NOMO-1 treated with dmso at 0.1 percent for 144 hours (cell line): ENCODE measurements at regions not wholly inside any gene's neighbourhood (a gene's known extent, or its start where the extent isn't known, plus 50 kb on each side); places are given as distances from the start of the nearest gene placed in this dataset.

Experiments used
- DNase-seq: peaks from one replicate; lab custom pipeline; 2025; ENCODE audit not compliant: unreplicated experiment; lab: John Stamatoyannopoulos, UW

DNA sequence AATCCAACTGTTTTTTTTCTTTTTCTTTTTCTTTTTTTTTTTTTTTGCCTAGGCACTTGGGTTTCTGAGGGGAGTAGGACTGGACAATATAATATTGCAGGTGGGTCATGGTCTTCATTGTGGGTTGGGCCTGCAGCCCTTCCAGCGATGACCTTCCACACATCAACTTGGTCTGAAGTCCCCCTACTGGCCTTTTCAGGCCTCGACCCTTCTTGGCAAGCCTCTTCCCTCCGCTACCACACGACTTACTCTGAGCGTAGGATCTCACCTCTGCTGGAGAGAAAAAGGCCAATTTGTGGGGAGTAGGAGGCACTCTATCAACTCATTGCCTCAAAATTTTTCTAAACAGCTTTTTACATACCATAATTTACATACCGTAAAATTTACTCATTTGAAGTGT lies 51.1 kb upstream of the GRIK3 start:
- no peak for DNase-seq

DNA sequence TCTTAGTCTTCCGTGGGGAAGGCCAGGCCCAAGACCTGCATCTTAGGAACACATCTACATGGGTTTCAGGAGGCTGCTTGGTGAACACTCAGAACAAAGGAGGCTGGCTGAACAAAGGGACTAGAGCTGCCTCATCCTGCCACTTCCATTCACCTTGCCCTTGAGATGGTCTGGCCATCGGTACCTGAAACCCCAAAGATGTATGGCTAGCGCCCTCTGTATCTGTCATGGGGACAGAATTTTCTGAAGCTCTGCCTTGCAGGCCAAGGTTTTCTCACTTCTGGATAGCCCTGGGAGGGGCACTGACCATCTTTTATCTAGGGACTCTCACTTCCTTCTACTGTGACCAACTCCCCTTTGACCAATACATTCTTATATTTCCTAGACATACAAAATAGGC lies 55.4 kb upstream of the GRIK3 start:
- no peak for DNase-seq

DNA sequence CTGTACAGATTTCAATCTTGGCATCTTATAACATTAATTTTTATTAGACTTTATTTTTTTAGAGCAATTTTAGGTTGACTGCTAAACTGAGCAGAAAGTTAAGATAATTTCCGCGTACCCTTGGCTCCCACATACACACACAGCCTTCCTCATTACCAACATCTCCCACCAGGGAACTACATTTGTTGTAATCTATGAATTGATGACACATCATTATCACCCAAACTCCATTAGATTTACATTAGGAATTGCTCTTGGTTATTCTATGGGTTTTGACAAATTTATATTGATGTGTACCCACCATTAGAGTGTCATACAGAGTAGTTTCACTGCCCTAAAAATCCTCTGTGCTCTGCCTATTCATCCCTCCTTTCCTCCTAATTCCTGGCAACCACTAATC lies 56.4 kb upstream of the GRIK3 start:
- DNase-seq, result no peak

DNA sequence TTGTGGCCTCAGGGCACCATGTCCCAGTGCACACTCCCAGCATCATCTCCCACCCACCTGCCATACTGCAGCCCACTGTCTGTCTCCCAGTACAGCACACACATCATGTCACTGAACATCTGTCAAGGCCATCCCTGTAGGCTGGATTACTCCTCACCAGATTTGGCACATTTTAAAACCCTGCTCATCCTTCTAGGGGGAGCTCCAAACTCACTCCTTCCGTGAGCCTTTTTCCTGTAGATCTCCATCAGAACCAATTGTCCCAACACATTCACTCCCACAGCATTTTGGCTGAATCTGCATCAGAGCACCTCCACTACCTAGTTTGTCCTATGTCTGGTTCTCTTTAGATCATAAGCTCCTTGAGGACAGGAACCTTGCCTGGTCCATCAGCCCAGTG lies 58.6 kb upstream of the GRIK3 start:
- no peak for DNase-seq

DNA sequence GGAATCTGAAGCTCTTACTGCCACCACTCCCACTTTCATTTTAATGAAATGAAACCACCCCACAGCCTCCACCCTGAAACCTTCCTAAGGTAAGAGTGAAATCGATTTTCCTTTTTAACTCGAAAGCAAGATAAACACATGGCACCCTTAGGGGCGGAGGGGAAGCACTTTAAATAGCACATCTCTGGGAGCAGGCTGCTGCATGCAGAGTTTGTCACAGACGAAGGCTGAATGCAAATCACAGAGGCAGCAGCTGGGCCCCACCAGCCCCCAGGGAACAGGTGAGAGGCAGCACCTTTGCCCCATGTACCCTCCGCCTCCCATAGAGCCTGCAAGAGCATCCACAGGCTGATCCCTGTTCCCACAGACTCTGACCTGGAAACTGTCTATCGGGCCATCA lies 60.0 kb upstream of the GRIK3 start:
- DNase-seq, result no peak

DNA sequence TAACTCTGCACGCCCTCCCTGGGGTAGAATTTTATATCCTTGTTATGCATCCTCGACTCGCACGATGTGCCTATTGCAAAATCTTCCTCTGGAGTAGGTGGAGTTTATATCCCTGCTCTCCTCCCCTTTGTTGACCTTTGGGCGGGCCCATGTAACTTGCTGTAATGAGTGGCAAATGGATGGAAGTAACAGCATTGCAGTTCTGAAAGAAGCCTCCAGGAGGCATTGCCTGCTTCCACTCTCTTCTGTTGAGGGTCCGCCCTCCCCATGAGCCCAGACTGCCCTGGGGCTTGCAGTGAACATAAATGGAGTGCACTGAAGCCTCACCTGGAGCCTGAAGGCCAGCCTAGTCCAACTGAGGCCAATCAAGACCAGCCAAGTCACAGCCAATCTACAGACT lies 62.2 kb upstream of the GRIK3 start:
- no peak for DNase-seq

DNA sequence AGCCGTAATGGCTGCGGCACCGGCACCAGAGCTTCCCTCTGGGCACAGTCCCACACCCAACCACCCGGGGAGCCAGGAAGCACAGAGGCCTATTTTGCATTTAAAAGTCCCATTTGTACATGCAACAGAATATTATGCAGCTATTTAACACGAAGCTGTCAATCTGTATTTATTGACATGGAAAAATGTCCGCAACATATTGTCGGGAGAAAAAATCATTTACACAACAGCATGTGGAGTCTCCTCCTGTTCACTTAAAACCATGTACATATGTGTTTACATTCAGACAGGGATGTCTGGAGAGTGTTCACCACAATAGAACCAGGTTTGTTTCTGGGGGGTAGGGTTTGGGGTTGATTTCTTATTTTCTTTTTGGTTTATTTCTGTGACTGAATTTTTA lies 63.4 kb upstream of the GRIK3 start:
- DNase-seq, result no peak

DNA sequence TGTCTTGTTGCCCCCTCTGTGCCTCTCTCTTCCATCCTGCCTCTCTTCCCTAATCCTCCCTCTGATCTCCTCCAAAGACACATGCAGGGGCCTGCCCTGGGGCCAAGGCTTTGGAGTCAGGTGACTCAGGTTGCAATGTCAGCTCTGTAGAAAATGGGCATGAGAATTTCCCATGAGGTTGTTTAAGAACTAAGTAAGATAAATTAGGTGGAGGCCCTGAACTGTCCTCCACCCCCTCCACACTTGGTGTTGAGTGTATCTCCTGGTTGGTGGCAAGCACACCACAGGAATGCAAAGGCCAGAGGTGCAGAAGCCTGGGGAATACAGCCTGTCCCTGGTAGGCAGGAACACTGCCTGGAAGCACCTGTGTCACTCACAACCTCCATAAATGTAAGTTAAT lies 63.9 kb upstream of the GRIK3 start:
- DNase-seq, result no peak

DNA sequence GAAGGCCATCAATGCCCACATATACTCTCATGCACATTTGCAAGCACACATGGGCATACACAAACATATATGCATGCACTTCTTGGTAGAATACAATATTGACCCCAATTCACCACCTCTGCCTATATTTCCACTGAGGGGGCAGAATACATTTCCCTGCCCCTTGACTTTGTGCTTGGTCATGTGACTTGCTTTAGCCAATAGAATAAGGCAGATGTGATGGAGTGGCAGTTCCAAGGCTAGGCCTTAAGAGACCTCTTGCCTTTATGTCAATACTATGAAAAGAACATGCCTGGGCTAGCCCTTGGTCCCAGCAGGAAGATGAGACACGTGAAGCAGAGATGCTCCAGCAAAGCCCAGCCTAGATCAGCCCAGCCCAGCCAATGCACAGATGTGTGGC lies 66.0 kb upstream of the GRIK3 start:
- no peak for DNase-seq

DNA sequence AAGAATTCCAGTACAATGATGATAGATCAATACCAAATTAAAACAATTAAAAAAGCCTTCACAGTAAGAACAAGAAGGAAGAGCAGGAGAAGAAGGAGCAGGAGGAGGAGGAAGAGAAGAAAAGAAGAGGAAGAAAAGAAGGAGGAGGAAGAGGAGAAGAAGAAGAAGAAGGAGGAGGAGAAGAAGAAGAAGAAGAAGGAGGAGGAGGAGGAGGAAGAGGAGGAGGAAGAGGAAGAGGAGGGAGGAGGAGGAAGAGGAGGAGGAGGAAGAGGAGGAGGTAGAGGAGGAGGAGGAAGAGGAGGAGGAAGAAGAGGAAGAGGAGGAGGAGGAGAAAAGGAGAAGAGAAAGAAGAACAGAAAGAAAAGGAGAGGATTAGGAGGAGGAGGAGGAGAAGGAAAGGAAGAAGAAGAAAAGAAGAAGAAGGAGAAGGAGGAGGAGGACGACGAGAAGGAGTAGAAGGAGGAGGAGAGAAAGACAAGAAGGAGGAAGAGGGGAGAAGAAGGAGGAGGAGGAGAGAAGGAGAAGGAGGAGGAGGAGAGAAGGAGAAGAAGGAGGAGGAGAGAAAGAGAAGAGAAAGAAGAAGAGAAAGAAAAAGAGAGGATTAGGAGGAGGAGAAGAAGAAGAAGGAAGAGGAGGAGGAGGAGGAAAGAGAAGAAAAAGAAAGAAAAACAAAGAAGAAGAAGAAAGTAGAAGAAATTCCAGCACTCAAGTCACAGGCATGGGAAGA lies 68.5 kb upstream of the GRIK3 start:
- no peak for DNase-seq

DNA sequence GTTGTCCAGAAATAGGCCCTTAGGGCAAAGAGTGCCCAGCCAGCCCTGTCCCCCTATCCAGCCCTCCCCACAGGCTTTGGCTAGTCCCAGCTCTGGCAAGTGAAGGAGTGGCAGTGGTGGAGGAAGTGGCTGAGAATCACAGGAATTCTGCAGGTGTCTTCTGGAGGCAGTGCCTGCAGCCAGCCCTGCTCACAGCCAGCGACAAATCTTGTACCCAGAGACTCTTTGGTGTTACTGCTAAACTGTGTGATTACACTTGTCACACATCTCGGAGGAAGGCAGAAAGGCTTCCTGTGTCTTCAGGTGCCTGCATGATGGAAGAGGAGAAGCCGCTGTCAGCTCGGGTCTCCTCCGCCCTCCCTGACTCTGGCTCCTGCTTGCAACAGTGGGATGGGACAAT lies 71.6 kb upstream of the GRIK3 start:
- DNase-seq, result no peak

DNA sequence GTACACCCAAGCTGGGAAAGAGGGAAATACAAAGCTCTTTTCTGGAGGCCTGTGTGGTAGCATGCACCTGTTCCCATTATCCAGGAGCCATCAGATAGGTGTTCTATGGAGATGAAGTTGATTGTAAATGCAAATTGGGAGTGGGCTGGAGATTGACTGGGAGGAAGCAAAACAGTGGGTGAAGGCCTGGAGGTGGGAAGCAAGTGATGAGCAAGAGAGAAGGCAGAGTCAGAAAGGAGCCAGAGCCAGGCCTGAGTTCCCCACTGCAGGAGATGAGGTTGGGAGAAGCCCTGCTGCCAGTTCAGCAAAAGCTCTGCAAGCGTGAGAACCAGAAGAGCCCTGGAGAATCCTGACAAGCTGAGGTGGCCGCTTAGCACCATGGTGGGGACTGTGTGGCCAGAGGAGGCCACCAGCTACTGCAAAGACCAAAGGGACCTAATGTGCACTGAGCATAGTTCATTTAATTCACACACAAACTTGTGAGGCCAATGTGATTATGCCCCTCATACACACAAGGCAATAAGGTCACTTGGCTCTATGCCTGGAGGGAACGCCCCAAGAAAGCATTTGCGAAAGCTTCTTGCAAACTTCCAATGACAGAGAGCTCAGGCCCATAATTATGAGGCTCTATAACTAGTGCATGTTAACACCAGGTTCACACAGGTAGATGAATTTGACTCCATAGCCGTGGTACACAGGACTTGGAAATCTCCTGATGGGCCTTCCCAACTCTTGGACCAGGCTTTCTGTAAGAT lies 73.0 kb upstream of the GRIK3 start:
- DNase-seq, result no peak

DNA sequence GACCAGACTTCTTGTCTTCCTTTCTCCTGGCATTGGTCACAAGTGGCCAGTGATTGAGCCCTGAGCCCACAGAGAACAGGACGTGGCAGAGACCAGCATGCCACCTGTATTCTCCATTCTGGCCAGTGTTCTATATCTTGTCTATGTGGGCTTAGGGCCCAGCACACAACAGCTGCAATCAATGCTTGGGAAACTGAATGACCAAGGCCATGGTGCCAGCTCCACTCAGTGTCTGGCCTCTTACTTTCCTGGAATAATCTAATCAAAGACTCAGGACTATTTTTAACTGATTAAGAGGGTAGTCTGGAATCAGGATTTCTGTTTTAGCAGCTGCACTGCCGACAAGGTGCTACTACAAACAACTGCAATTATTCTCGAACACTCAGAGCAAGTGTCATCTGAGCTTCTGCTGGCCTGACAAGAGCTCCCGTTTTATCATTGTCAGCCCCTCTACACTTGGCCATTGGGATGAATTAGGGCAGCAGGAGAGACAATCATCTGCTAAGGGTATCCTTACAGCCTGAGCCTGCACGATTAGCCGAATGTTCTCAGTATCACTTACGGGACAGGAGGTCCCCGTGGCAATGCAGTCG lies 74.4 kb upstream of the GRIK3 start:
- no peak for DNase-seq

DNA sequence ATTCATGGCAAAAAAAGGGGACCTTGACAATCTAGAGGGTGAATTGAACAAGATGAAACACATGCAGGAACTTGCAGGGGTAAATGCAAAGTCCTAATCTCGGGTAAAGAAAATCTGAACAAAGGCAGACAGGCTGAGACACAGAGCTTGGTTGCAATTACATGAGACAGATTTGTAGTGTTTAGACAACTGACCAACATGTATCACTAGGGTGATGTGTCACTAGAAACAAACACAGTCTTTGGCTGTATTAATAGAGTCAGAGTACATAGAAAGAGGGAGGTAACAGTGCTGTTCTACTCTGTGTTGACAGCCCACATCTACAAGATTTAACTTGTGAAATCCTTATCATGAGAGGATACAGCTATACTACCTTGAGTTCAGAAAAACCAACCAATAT lies 78.1 kb upstream of the GRIK3 start:
- DNase-seq, result no peak

DNA sequence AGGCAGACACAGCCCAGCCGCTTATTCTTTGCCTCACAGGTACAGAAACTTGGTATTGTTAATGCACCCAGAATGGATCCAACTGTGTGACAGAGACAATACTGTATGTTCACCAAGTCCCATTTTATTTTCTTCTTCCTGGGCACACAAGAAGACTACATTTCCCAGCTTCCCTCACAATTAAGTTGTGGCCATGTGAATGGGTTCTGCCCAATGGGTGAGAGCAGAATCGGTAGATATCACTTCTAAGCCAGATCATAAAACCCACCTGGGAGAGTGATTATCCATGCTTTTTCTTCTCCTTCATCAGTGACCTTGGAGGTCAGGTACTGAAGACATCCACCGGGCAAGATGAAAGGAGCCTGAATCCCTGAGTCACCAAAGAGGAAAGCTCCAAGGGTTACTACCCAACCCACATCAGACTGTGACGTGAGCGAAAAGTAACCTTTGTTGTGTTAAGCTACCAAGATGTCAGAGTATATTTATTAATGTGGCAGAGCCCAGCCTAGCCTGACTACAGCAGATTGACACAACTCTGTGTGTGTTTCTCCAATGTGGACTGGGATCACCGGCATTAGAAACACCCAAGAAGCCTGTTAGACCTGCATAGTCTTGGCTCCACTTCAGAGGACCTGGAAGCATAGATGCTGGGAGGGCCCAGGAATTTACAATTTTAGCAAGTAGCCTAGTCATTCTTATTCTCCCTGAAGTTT lies 79.1 kb upstream of the GRIK3 start:
- no peak for DNase-seq

DNA sequence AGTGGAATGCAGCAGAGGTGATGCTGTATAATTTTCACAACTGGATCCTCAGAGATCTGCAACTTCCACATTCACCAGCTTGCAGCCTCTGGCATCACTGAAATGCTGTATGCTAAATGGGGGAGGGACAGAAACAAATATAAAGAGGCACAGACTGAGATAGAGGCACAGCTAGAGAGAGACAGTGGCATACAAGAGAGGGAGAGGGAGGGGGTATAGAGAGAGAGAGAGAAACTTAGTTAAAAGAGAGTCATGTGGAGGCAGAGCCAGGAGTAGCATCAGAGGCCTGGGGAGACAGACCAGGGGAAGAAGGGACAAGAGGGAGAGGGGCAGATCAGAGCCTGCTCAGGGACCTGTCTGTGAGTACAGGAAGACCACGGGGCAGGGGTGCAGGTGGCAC lies 84.5 kb upstream of the GRIK3 start:
- no peak for DNase-seq

DNA sequence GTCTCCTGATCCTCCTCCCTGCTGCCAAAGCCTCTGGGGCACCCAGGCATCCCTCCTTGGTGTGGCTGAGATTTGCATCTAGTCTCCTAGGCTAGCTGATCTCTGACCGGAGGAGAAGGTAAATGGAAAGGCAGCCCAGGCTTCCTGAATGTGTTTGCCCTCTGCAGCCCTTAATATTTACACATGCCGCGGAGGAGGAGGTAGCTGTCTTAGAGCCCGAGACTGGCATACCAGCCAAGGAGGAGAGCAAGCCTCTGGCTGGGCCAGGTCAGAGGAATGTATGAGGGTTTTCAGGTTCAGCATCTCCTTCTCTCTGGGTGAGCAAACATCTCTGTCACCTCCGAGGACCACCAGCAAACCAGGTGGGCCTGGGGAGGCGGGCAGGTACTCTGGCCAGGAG lies 86.0 kb upstream of the GRIK3 start:
- DNase-seq, result no peak

DNA sequence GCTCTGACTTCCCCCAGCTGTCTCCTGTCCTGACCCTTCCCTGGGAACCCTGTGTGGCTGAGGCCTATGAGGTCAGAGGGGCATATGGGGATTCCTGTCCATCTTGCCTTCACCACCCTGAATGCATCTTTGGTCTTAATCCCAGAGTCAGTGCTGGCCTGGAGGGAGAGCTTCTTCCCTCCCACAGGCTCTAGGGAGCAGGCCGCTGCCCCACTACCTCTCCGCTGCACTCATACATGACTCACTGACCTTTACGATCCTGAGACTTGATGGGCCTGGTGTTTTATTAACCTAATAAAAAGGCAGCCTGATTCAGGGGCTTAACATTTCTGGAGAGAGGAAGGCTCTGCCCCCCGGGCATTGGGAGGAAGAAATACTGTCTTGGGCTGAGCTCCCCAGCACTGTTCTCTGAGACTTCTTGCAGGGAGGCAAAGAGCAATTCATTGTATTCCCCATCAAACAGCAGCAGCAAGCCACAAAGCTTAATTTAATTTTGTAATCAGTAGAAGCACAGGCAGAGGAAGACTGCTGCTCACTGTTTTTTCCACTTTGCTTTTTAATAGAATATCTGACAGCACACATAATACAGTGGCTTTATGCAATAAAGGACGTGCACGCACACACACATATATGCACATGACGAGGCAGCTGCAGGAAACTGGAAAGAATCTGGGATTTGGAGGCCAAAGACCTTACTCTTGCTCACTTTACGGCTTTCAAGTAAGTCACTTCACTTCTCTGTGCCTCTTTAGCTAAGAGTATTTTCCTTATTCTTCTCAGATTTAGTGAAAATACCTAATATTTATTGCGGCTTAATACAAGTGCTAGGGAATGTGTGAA lies 89.2 kb upstream of the GRIK3 start:
- DNase-seq, result no peak

DNA sequence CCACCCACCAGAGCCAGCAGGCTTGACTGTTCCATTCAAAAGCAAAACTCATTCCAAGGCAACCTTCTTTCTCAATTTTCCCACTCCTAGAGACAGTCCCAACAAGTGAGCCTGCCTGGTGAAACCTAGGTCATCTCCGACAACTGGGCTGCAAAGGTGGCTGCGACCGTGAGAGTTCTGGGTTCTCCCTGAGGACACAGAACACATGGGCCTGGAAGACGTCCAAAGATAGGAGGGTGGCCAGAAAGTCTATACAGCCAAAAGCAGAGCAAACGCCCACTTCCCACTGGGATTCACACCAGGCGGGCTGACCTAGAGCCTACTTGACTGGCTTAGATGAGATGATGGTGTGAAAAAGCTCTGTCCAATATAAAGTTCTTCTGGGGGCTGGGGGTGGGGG lies 90.2 kb upstream of the GRIK3 start:
- no peak for DNase-seq

DNA sequence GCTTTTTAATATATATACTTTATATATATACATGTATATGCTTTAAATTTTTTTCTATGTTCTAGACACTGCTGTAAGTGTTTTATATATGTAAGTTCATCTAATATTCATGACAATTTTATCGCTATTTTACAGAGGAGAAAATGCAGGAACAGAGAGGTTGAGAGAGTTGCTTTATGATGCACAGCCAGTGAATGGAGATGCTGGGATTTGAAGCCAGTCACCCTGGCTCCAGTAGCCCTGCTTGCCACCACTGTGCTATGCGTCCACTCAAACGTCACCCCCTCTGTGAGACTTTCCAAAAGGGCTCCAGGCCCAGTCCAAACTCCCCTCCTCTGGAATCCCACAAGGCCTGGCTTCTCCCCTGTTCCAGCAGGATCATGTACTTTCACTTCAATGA lies 91.0 kb upstream of the GRIK3 start:
- no peak for DNase-seq

DNA sequence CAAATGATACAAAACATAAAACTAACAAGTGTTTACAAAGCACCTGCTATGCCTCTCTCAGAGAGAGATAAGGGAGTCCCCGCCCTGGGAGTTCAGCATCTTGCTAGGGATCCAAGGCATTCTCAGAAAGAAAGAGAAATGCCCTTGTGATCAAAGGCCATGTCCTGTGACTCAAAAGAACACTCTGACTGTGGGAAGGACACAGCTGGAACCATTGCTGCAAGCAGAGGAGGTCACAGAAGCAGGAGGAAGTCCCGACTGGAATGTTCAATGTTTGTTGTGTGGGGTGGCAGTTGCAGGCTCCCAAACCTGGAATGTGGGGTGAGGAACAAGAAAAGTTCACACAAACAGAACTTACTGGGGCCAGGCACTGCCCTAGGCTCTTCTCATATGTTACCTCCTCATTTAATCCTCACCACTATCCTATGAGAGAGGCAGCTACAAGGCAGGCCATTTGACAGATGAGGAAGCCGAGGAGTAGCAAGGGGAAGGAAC lies 93.0 kb upstream of the GRIK3 start:
- DNase-seq, result no peak
